ENCODE measurements at regions not wholly inside any gene's neighbourhood (a gene's known extent, or its start where the extent isn't known, plus 50 kb on each side); places are given as distances from the start of the nearest gene placed in this dataset.

GRCh38 chrX:37904833-37905232 lies 57.5 kb upstream of the DYNLT3 start:
- TF ChIP-seq, protein P1, sequence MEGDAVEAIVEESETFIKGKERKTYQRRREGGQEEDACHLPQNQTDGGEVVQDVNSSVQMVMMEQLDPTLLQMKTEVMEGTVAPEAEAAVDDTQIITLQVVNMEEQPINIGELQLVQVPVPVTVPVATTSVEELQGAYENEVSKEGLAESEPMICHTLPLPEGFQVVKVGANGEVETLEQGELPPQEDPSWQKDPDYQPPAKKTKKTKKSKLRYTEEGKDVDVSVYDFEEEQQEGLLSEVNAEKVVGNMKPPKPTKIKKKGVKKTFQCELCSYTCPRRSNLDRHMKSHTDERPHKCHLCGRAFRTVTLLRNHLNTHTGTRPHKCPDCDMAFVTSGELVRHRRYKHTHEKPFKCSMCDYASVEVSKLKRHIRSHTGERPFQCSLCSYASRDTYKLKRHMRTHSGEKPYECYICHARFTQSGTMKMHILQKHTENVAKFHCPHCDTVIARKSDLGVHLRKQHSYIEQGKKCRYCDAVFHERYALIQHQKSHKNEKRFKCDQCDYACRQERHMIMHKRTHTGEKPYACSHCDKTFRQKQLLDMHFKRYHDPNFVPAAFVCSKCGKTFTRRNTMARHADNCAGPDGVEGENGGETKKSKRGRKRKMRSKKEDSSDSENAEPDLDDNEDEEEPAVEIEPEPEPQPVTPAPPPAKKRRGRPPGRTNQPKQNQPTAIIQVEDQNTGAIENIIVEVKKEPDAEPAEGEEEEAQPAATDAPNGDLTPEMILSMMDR (IDR thresholded peaks at IDR 0.05): no peak
- no peak for TF ChIP-seq POLR2A (IDR thresholded peaks at IDR 0.05)

All from testis (tissue), 2 donors.